ENCODE measurements at regions not wholly inside any gene's neighbourhood (a gene's known extent, or its start where the extent isn't known, plus 50 kb on each side); places are given as distances from the start of the nearest gene placed in this dataset.

DNA sequence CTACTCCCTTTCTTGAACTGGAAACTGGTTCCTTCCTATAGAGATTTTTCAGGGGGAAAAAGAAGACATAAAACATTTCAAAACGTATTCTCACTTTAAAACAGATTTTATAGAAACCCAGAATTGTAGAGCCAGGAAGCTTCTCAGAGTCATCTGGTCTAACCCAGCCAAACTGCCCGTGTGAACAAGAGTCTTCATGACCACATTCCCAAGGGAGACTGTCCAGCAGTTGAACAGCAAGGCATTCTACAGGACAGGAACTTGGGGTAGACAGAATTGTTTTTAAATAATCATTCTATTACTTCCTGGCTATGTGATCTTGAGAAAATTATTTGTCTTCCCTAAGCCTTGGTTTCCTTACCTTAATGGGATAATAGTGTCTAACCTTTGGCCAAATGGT is 163.5 kb upstream of the IVNS1ABP start:
- Histone ChIP-seq H3K27me3 (ENCODE audit: insufficient read depth, low read length, poor library complexity) (no peaks in the 10 kb centered on the region), H2BK5ac (ENCODE audit: low read length) (no peak overlapping the region), H3K56ac (ENCODE audit: low read length) (no peak overlapping the region), H2BK15ac (replicated peaks; ENCODE audit: low read depth) (no peak overlapping the region), H2BK120ac (ENCODE audit: low read depth, low read length) (peak overlapping the region; percentile 88), H3K4ac (ENCODE audit: low read depth, low read length) (no peak overlapping the region), H3K4me3 (ENCODE audit: low read length) (no peak overlapping the region), H2AK5ac (ENCODE audit: low read length) (no peak overlapping the region), H3K79me2 (ENCODE audit: control insufficient read depth, insufficient read depth, low read length) (no peaks in the 10 kb centered on the region), H4K8ac (ENCODE audit: low read depth, low read length) (no peak overlapping the region), H3K36me3 (ENCODE audit: control insufficient read depth, insufficient read depth, low read length) (no peaks in the 10 kb centered on the region), H3K9ac (ENCODE audit: low read length) (no peak overlapping the region), H3K23ac (ENCODE audit: low read length) (no peak overlapping the region), H3K4me1 (ENCODE audit: control insufficient read depth, low read depth, low read length) (no peaks in the 10 kb centered on the region), H4K5ac (ENCODE audit: low read length) (no peak overlapping the region), H3K79me1 (ENCODE audit: low read length) (no peaks in the 10 kb centered on the region), H3K4me2 (ENCODE audit: low read length) (no peak overlapping the region), H3K27ac (ENCODE audit: low read depth, low read length) (no peak overlapping the region), H3K18ac (ENCODE audit: low read length) (peak overlapping the region; percentile 39)
- no peak for DNase-seq
- WGBS (ENCODE audit: extremely low coverage, insufficient coverage, low lambda C conversion rate), result no CpG with 5 or more reads among the region's 2 CpGs

- peak; percentile 35 for DNase-seq
- Histone ChIP-seq H3K9ac (ENCODE audit: low read length) (no peak overlapping the region), H3K27me3 (ENCODE audit: insufficient read depth, low read length, poor library complexity) (no peaks in the 10 kb centered on the region), H3K56ac (ENCODE audit: low read length) (no peak overlapping the region), H4K8ac (ENCODE audit: low read depth, low read length) (no peak overlapping the region), H4K5ac (ENCODE audit: low read length) (no peak overlapping the region), H3K18ac (ENCODE audit: low read length) (no peak overlapping the region), H3K27ac (ENCODE audit: low read depth, low read length) (no peak overlapping the region), H3K36me3 (ENCODE audit: control insufficient read depth, insufficient read depth, low read length) (no peaks in the 10 kb centered on the region), H2BK15ac (replicated peaks; ENCODE audit: low read depth) (no peak overlapping the region), H3K4me2 (ENCODE audit: low read length) (no peak overlapping the region), H2AK5ac (ENCODE audit: low read length) (no peak overlapping the region), H2BK5ac (ENCODE audit: low read length) (no peak overlapping the region), H3K79me2 (ENCODE audit: control insufficient read depth, insufficient read depth, low read length) (no peaks in the 10 kb centered on the region), H3K4me1 (ENCODE audit: control insufficient read depth, low read depth, low read length) (no peaks in the 10 kb centered on the region), H3K4me3 (ENCODE audit: low read length) (no peak overlapping the region), H3K79me1 (ENCODE audit: low read length) (no peaks in the 10 kb centered on the region), H2BK120ac (ENCODE audit: low read depth, low read length) (peak overlapping the region; percentile 32), H3K23ac (ENCODE audit: low read length) (no peak overlapping the region), H3K4ac (ENCODE audit: low read depth, low read length) (peak overlapping the region; percentile 55)
- no CpG with 5 or more reads among the region's 5 CpGs for WGBS (ENCODE audit: extremely low coverage, insufficient coverage, low lambda C conversion rate)
Observed at GRCh38 chr1:185479796-185480195, 162.8 kb upstream of the IVNS1ABP start.

DNA sequence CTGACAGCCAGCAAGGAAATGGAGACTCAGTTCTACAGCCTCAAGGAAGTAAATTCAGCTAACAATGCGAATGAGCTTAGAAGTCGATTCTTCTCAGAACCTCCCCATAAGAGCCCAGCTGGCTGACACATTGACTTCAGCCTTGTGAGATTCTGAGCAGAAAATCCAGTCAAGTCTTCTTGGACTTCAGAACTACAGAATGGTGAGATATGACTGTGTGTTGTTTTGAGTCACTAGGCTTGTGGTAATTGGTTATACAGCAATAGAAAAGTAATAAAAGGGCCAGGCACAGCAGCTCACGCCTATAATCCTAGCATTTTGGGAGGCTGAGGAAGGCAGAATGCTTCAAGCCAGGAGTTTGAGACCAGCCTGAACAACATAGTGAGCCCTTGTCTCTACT is 161.8 kb upstream of the IVNS1ABP start:
- Histone ChIP-seq H3K27me3 (ENCODE audit: insufficient read depth, low read length, poor library complexity) (no peaks in the 10 kb centered on the region), H3K18ac (ENCODE audit: low read length) (peak overlapping the region; percentile 83), H3K79me2 (ENCODE audit: control insufficient read depth, insufficient read depth, low read length) (no peaks in the 10 kb centered on the region), H3K27ac (ENCODE audit: low read depth, low read length) (no peak overlapping the region), H2BK120ac (ENCODE audit: low read depth, low read length) (no peak overlapping the region), H3K79me1 (ENCODE audit: low read length) (no peaks in the 10 kb centered on the region), H3K36me3 (ENCODE audit: control insufficient read depth, insufficient read depth, low read length) (no peaks in the 10 kb centered on the region), H2BK15ac (replicated peaks; ENCODE audit: low read depth) (no peak overlapping the region), H3K9ac (ENCODE audit: low read length) (no peak overlapping the region), H3K4me1 (ENCODE audit: control insufficient read depth, low read depth, low read length) (no peaks in the 10 kb centered on the region), H4K8ac (ENCODE audit: low read depth, low read length) (no peak overlapping the region), H3K23ac (ENCODE audit: low read length) (no peak overlapping the region), H3K4me2 (ENCODE audit: low read length) (no peak overlapping the region), H3K4me3 (ENCODE audit: low read length) (no peak overlapping the region), H2AK5ac (ENCODE audit: low read length) (no peak overlapping the region), H4K5ac (ENCODE audit: low read length) (no peak overlapping the region), H3K56ac (ENCODE audit: low read length) (no peak overlapping the region), H2BK5ac (ENCODE audit: low read length) (no peak overlapping the region), H3K4ac (ENCODE audit: low read depth, low read length) (no peak overlapping the region)
- WGBS (ENCODE audit: extremely low coverage, insufficient coverage, low lambda C conversion rate), result no CpG with 5 or more reads among the region's 3 CpGs
- no peak for DNase-seq

DNA sequence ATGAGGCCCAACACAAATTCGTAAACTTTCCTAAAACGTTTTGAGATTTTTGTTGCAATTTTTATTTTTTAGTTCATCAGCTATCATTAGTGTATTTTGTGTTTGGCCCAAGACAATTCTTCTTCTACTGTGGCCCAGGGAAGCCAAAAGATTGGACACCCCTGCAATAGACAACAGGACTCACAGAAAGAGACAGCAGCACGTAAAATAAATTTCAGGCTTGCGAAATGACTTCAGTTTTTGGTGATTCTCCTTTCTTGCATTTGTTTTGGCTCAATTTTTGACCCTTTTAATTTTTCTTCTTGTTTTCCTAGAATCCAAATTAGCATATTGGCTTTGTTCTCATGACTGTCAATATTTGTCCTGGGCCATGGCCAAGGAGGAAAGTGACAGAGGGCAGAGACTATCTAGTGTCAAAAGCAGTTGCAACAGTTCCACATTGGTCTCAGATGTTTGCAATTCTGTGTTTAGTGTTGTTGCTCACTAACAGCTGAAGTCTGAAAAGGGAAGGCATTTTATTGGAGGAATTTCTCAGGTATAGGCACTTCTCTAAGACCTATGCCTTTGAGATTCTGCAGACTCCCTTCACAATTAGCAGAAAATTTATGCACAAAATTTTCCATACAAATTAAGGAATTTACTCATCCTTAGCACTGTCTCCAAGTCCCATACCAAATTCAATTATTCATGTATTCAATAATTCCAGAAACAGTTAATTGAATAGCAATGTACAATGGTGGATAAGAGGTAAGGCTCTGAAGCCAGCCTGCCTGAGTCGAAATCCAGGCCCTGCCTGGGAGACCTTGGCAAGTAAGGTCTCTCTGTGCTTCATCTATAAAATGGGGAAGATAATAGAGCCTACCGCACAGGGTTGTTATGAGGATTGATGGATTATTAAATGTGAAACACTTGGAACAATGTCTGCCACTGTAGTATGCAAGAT is 160.9 kb upstream of the IVNS1ABP start:
- no CpG with 5 or more reads among the region's 6 CpGs for WGBS (ENCODE audit: extremely low coverage, insufficient coverage, low lambda C conversion rate)
- DNase-seq, result no peak

GRCh38 chr1:185474440-185475149 is 157.6 kb upstream of the IVNS1ABP start:
- DNase-seq, result no peak
- H3K79me2 ChIP-seq (ENCODE audit: control insufficient read depth, insufficient read depth, low read length), result no peaks in the 10 kb centered on the region
- H3K4me1 ChIP-seq (ENCODE audit: control insufficient read depth, low read depth, low read length), result no peaks in the 10 kb centered on the region

More for the DNA sequence above, 160.9 kb upstream of the IVNS1ABP start:
- Histone ChIP-seq H3K4me3 (ENCODE audit: low read length) (no peak overlapping the region), H4K8ac (ENCODE audit: low read depth, low read length) (no peak overlapping the region), H3K79me1 (ENCODE audit: low read length) (no peaks in the 10 kb centered on the region), H3K9ac (ENCODE audit: low read length) (no peak overlapping the region), H2BK5ac (ENCODE audit: low read length) (no peak overlapping the region), H4K5ac (ENCODE audit: low read length) (no peak overlapping the region), H2BK120ac (ENCODE audit: low read depth, low read length) (no peak overlapping the region), H3K4me1 (ENCODE audit: control insufficient read depth, low read depth, low read length) (no peaks in the 10 kb centered on the region), H3K4ac (ENCODE audit: low read depth, low read length) (no peak overlapping the region), H3K27me3 (ENCODE audit: insufficient read depth, low read length, poor library complexity) (no peaks in the 10 kb centered on the region), H3K18ac (ENCODE audit: low read length) (peak overlapping the region; percentile 83), H3K4me2 (ENCODE audit: low read length) (no peak overlapping the region), H3K36me3 (ENCODE audit: control insufficient read depth, insufficient read depth, low read length) (no peaks in the 10 kb centered on the region), H3K27ac (ENCODE audit: low read depth, low read length) (no peak overlapping the region), H3K23ac (ENCODE audit: low read length) (no peak overlapping the region), H2AK5ac (ENCODE audit: low read length) (no peak overlapping the region), H3K56ac (ENCODE audit: low read length) (no peak overlapping the region), H3K79me2 (ENCODE audit: control insufficient read depth, insufficient read depth, low read length) (no peaks in the 10 kb centered on the region), H2BK15ac (replicated peaks; ENCODE audit: low read depth) (no peak overlapping the region)

More at GRCh38 chr1:185474440-185475149, 157.6 kb upstream of the IVNS1ABP start:
- H3K4ac ChIP-seq (ENCODE audit: low read depth, low read length), result no peak overlapping the region
- H2BK120ac ChIP-seq (ENCODE audit: low read depth, low read length), result no peak overlapping the region
- H4K8ac ChIP-seq (ENCODE audit: low read depth, low read length), result no peak overlapping the region
- H3K9ac ChIP-seq (ENCODE audit: low read length), result no peak overlapping the region
- no peaks in the 10 kb centered on the region for H3K27me3 ChIP-seq (ENCODE audit: insufficient read depth, low read length, poor library complexity)
- H2BK5ac ChIP-seq (ENCODE audit: low read length), result no peak overlapping the region
- no CpG with 5 or more reads among the region's 2 CpGs for WGBS (ENCODE audit: extremely low coverage, insufficient coverage, low lambda C conversion rate)
- H3K27ac ChIP-seq (ENCODE audit: low read depth, low read length), result no peak overlapping the region
- H3K56ac ChIP-seq (ENCODE audit: low read length), result no peak overlapping the region
- no peak overlapping the region for H3K4me2 ChIP-seq (ENCODE audit: low read length)
- H3K18ac ChIP-seq (ENCODE audit: low read length), result no peak overlapping the region
- H3K4me3 ChIP-seq (ENCODE audit: low read length), result no peak overlapping the region
- H2BK15ac ChIP-seq (replicated peaks; ENCODE audit: low read depth), result no peak overlapping the region
- no peaks in the 10 kb centered on the region for H3K79me1 ChIP-seq (ENCODE audit: low read length)
- no peak overlapping the region for H4K5ac ChIP-seq (ENCODE audit: low read length)
- H3K36me3 ChIP-seq (ENCODE audit: control insufficient read depth, insufficient read depth, low read length), result no peaks in the 10 kb centered on the region
- no peak overlapping the region for H2AK5ac ChIP-seq (ENCODE audit: low read length)
- H3K23ac ChIP-seq (ENCODE audit: low read length), result no peak overlapping the region
